ENCODE measurements at regions not wholly inside any gene's neighbourhood (a gene's known extent, or its start where the extent isn't known, plus 50 kb on each side); places are given as distances from the start of the nearest gene placed in this dataset.
A peak's percentile ranks its signal among the peaks of the same experiment; 100 is the strongest.

DNA sequence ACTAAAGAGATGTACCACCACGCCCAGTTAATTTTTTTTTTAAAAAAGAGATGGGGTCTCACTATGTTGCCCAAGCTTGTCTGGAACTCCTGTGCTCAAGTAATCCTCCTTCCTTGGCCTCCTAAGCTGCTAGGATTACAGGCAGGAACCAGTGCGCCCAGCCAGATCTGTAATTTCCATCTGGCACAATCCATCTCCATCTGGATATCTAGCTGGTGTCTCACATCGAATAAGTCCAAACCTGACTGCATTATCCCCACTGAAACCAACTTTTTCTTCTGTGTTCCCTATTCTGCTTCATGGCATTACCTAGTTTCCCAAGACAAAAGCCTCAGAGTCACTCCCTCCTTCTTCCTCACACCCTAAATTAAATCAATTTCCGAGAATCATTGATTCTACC is 125.8 kb upstream of the TEX13C start:
- Histone ChIP-seq H3K9me3 (ENCODE audit: control insufficient read depth in 2 of 2, low read length in 2 of 2) (no peaks in the 10 kb centered on the region), H3K4me3 (ENCODE audit: low read length in 2 of 2) (no peak overlapping the region), H3K36me3 (ENCODE audit: control insufficient read depth in 2 of 2, insufficient read depth in 2 of 2, low read length in 2 of 2) (no peaks in the 10 kb centered on the region), H3K9ac (ENCODE audit: low read depth in 1 of 2, low read length in 2 of 2) (no peak overlapping the region), H3K27ac (ENCODE audit: low read depth in 2 of 2, low read length in 2 of 2) (no peak overlapping the region), H3K27me3 (ENCODE audit: control insufficient read depth in 2 of 2, insufficient read depth in 2 of 2, low read length in 2 of 2) (no peaks in the 10 kb centered on the region), H3K4me1 (ENCODE audit: control insufficient read depth in 2 of 2, insufficient read depth in 2 of 2, low read length in 2 of 2) (no peaks in the 10 kb centered on the region)

DNA sequence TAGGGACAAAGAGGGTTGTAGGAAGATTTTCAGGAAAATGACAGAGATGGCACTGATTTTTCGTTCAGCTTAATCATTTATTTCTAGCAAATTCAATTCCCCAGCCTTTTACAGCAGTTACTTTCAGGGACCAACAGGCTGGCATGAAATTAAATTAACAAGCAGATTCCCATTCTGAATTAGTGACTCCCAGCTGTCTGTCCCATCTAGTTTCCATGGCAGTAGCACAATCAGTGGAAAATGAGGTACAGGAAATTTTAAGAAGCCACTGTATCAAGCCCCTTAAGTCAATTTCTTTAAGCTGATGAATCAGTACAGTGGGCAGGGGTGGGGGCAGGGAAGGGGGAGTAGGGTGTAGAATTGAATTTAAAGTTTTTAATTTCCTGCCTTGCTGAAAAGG is 121.1 kb upstream of the TEX13C start:
- no peak overlapping the region for H3K9ac ChIP-seq (ENCODE audit: low read depth in 1 of 2, low read length in 2 of 2)
- H3K27me3 ChIP-seq (ENCODE audit: control insufficient read depth in 2 of 2, insufficient read depth in 2 of 2, low read length in 2 of 2), result no peaks in the 10 kb centered on the region
- H3K4me3 ChIP-seq (ENCODE audit: low read length in 2 of 2), result no peak overlapping the region

DNA sequence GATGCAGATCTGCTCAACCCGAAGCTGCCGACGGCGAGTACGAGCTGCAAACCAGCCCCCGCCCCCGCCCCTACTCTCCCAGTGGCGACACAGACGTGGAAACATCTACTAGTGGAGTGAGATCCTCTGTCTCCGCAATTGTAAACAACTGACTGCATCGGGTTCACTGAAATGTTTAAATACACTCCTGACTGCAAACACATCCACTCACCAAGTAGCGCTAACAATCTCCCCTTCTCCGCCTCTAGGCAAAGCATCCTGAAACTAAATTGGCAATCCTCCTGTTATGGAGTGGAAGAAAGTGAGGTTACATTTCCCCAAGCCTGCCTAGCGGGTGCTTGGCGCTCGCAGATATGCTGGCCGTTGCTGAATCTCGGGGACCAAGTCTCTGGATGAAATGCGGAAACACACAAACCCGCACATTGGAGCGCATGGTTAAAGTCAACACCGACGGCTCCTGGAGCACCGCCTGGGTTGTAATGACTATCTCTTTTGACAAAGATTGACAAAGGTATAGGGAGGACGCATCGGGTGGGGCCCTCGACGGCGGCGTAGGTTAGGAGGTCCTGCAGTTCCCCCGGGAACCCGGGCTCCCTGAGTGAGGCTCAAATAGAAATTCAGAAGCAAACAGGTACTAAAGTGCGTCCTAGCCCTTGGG is 117.0 kb upstream of the TEX13C start:
- no peaks in the 10 kb centered on the region for H3K36me3 ChIP-seq (ENCODE audit: control insufficient read depth in 2 of 2, insufficient read depth in 2 of 2, low read length in 2 of 2)
- peak overlapping the region in 1 of 2 donors; percentile 52 for H3K4me3 ChIP-seq (ENCODE audit: low read length in 2 of 2)
- no peak overlapping the region for H3K9ac ChIP-seq (ENCODE audit: low read depth in 1 of 2, low read length in 2 of 2)
- H3K27ac ChIP-seq (ENCODE audit: low read depth in 2 of 2, low read length in 2 of 2), result no peak overlapping the region
- no peaks in the 10 kb centered on the region for H3K9me3 ChIP-seq (ENCODE audit: control insufficient read depth in 2 of 2, low read length in 2 of 2)
- no peaks in the 10 kb centered on the region for H3K4me1 ChIP-seq (ENCODE audit: control insufficient read depth in 2 of 2, insufficient read depth in 2 of 2, low read length in 2 of 2)
- H3K27me3 ChIP-seq (ENCODE audit: control insufficient read depth in 2 of 2, insufficient read depth in 2 of 2, low read length in 2 of 2), result no peaks in the 10 kb centered on the region

More for the DNA sequence above, 121.1 kb upstream of the TEX13C start:
- H3K9me3 ChIP-seq (ENCODE audit: control insufficient read depth in 2 of 2, low read length in 2 of 2), result no peaks in the 10 kb centered on the region
- no peak overlapping the region for H3K27ac ChIP-seq (ENCODE audit: low read depth in 2 of 2, low read length in 2 of 2)
- H3K36me3 ChIP-seq (ENCODE audit: control insufficient read depth in 2 of 2, insufficient read depth in 2 of 2, low read length in 2 of 2), result no peaks in the 10 kb centered on the region
- no peaks in the 10 kb centered on the region for H3K4me1 ChIP-seq (ENCODE audit: control insufficient read depth in 2 of 2, insufficient read depth in 2 of 2, low read length in 2 of 2)

DNA sequence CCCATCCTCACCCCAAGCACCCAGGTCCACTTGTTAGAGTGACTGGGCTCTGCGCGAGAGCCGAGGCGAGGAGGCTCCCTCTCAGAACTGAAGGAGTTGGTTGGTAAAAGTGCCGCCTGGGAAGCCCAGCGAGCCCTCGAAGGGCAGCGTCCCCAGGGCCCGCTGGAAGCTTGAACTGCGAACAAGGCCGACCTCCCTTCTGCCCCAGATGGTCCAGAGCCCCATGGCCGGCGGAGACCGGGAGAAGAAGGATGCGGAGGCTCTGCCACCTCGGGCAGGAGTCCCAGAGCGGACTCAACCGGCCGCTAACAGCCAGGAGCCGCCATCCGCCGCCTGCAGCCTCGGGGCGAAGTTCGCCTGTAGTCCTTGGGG is 116.3 kb upstream of the TEX13C start:
- no peaks in the 10 kb centered on the region for H3K27me3 ChIP-seq (ENCODE audit: control insufficient read depth in 2 of 2, insufficient read depth in 2 of 2, low read length in 2 of 2)
- no peaks in the 10 kb centered on the region for H3K9me3 ChIP-seq (ENCODE audit: control insufficient read depth in 2 of 2, low read length in 2 of 2)
- no peaks in the 10 kb centered on the region for H3K36me3 ChIP-seq (ENCODE audit: control insufficient read depth in 2 of 2, insufficient read depth in 2 of 2, low read length in 2 of 2)
- H3K4me1 ChIP-seq (ENCODE audit: control insufficient read depth in 2 of 2, insufficient read depth in 2 of 2, low read length in 2 of 2), result no peaks in the 10 kb centered on the region
- H3K4me3 ChIP-seq (ENCODE audit: low read length in 2 of 2), result peak overlapping the region in 1 of 2 donors; percentile 7
- H3K27ac ChIP-seq (ENCODE audit: low read depth in 2 of 2, low read length in 2 of 2), result no peak overlapping the region
- no peak overlapping the region for H3K9ac ChIP-seq (ENCODE audit: low read depth in 1 of 2, low read length in 2 of 2)

DNA sequence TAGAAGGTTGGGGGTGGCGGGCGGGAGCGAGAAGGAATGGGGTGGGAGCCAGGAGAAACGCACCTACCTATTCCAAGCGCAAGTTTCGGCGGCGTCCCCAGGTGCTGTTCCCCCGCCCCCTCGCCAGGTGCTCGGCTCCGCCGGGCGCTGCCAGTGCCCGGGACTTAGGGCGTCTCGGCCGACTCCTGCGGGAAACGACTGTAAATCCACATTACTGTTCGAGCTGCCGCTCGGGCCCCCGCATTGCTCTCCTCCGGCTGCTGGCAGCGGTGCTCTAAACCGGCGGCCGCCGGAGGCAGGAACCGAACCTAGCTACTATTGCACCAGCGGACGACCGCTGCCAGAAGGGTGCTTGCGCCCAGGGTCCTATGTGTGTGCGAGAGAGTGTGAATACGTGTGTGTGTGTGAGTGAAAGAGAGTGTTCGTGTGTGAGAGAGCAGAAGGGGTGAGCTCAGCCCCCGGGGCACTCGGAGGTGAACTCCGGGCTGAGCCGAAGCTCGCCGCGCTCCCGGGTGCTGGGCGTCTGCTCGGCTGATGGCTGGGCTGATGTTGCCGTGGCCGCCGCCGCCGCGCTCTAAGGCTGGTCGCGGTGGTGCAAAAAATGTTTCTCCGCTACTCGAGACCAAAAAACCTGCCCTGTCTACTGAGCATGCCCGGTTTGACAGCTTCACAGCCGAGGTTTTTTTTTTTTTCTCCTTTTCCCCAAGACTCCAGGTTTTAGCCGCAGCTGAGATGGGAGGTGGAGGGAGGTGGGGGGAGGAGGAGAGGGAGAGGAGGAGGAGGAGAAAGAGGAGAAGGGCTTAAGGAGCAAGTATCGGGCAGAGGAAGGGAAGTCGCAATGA is 115.7 kb upstream of the TEX13C start:
- no peak overlapping the region for H3K9ac ChIP-seq (ENCODE audit: low read depth in 1 of 2, low read length in 2 of 2)
- peak overlapping the region in 1 of 2 donors; percentile 48 for H3K4me3 ChIP-seq (ENCODE audit: low read length in 2 of 2)
- H3K36me3 ChIP-seq (ENCODE audit: control insufficient read depth in 2 of 2, insufficient read depth in 2 of 2, low read length in 2 of 2), result no peaks in the 10 kb centered on the region
- H3K4me1 ChIP-seq (ENCODE audit: control insufficient read depth in 2 of 2, insufficient read depth in 2 of 2, low read length in 2 of 2), result no peaks in the 10 kb centered on the region
- no peaks in the 10 kb centered on the region for H3K9me3 ChIP-seq (ENCODE audit: control insufficient read depth in 2 of 2, low read length in 2 of 2)
- no peaks in the 10 kb centered on the region for H3K27me3 ChIP-seq (ENCODE audit: control insufficient read depth in 2 of 2, insufficient read depth in 2 of 2, low read length in 2 of 2)
- H3K27ac ChIP-seq (ENCODE audit: low read depth in 2 of 2, low read length in 2 of 2), result no peak overlapping the region

DNA sequence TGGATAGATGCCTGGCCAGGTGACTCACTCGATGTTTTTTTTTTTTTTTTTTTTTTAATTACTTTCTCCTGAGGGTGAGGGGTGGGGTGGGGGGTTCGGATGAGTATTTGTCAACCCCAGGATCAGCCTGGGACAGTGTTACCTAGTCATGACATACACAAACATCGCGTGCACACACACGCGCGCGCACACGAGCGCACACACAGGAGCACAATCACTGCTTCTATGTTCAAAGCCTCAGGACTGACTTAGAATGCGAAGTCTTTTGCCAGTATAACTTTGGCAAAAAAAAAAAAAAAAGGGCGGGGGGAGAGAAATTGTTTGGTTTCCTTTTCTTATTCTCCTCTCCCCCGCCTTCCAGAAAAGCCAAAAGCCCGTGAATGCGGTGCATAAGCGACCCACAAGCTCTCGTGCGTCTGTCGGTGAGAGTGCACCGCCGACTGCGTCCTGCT is 115.0 kb upstream of the TEX13C start:
- Histone ChIP-seq H3K4me1 (ENCODE audit: control insufficient read depth in 2 of 2, insufficient read depth in 2 of 2, low read length in 2 of 2) (no peaks in the 10 kb centered on the region), H3K9ac (ENCODE audit: low read depth in 1 of 2, low read length in 2 of 2) (no peak overlapping the region), H3K36me3 (ENCODE audit: control insufficient read depth in 2 of 2, insufficient read depth in 2 of 2, low read length in 2 of 2) (no peaks in the 10 kb centered on the region), H3K4me3 (ENCODE audit: low read length in 2 of 2) (peak overlapping the region in 1 of 2 donors; percentile 32), H3K9me3 (ENCODE audit: control insufficient read depth in 2 of 2, low read length in 2 of 2) (no peaks in the 10 kb centered on the region), H3K27me3 (ENCODE audit: control insufficient read depth in 2 of 2, insufficient read depth in 2 of 2, low read length in 2 of 2) (no peaks in the 10 kb centered on the region), H3K27ac (ENCODE audit: low read depth in 2 of 2, low read length in 2 of 2) (no peak overlapping the region)

DNA sequence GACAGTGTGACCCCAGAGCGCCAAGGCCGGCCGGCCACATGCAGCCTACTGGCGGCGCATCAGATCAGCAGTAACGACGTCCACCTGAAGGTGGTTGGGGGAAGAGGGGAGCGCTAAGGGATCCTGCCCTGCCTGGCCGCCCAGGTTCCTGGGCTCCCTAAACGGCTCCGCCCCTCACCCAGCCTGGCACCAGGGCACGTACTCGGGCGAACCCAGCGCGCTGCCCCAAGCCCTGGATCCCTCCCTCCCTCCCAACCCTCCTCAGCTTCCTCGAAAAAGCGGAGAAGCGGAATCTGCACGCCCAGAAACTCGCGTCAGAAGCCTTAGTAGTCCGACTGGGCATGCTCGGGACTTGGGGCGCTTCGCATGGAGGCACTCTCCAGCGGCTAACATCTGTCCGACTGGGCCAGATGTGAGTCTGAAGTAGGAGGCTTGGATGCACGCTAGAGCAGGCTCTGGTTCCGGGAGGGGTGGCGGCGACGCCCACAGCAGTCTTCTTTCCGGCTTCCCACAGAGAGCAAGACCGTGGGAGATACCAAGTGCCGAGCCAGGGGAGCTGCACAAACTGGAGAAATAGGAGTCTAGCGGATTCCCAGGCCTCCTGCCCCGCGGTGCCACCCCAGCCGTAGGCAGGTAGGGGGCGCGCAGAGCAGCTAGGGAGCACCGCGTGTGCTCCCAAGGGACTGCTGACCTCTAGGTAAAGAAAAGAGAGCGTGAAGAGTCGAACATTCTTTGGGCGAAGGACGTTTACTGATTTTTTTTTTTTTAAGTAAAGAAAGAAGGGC is 114.3 kb upstream of the TEX13C start:
- H3K9me3 ChIP-seq (ENCODE audit: control insufficient read depth in 2 of 2, low read length in 2 of 2), result no peaks in the 10 kb centered on the region
- no peak overlapping the region for H3K9ac ChIP-seq (ENCODE audit: low read depth in 1 of 2, low read length in 2 of 2)
- H3K4me3 ChIP-seq (ENCODE audit: low read length in 2 of 2), result peak overlapping the region in 1 of 2 donors; percentile 53
- H3K36me3 ChIP-seq (ENCODE audit: control insufficient read depth in 2 of 2, insufficient read depth in 2 of 2, low read length in 2 of 2), result no peaks in the 10 kb centered on the region
- H3K27me3 ChIP-seq (ENCODE audit: control insufficient read depth in 2 of 2, insufficient read depth in 2 of 2, low read length in 2 of 2), result no peaks in the 10 kb centered on the region
- no peaks in the 10 kb centered on the region for H3K4me1 ChIP-seq (ENCODE audit: control insufficient read depth in 2 of 2, insufficient read depth in 2 of 2, low read length in 2 of 2)
- H3K27ac ChIP-seq (ENCODE audit: low read depth in 2 of 2, low read length in 2 of 2), result no peak overlapping the region

DNA sequence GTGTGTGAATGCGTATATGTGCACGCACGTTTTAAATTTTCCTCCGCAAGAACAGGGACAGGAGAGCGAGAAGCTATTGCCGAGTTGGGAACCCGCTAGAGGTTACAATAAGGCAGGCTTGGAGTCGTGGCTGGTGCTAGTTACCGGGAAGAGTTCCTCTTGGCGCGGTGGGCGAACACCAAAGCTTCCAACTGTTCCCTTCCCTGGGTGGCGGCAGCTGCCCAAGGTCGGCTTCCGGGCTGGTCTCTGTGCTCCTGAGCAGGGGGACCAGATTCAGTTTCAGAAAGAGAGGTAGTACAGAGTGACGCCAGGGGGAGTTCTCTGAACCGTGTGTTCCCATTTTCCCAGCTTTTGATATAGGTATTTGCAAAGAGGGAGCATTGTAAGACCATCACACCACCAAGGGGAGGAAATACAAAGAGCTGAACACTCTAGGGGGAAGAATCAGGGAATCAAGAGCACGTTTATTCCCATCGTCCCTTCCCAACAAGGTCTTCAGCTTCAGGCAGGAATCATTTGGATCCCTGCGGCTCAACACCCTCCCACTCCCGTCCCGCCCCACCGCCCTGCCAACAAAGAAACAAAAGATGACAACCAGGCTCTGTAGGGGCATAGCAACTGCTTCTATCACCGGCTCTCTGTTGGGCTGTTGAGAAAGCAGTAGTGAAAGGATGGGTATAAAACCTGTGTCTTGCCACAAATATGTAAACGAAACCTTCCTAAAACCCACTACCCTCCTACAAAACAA is 113.6 kb upstream of the TEX13C start:
- Histone ChIP-seq H3K27me3 (ENCODE audit: control insufficient read depth in 2 of 2, insufficient read depth in 2 of 2, low read length in 2 of 2) (no peaks in the 10 kb centered on the region), H3K4me3 (ENCODE audit: low read length in 2 of 2) (peak overlapping the region in 1 of 2 donors; percentile 53)

DNA sequence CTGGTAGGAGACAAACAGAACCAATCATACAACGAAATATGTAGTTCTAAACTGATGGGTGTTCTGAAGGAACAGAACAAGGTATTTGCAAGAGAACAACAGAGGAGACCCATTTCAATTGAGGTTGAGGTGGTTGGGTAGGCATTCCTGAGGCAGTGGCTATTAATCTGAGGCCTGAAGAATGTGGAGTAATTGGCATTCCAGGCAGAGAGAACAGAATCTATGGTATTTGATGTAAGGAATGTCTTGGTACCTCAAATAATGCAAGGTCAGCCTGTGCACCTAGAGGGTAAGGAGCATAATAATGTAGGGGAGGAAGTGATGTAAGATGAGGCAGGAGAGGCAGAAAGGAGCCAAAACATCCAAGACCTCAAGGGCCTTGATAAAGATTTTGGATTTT is 109.5 kb upstream of the TEX13C start:
- H3K9ac ChIP-seq (ENCODE audit: low read depth in 1 of 2, low read length in 2 of 2), result no peak overlapping the region
- no peaks in the 10 kb centered on the region for H3K27me3 ChIP-seq (ENCODE audit: control insufficient read depth in 2 of 2, insufficient read depth in 2 of 2, low read length in 2 of 2)
- H3K36me3 ChIP-seq (ENCODE audit: control insufficient read depth in 2 of 2, insufficient read depth in 2 of 2, low read length in 2 of 2), result no peaks in the 10 kb centered on the region
- H3K9me3 ChIP-seq (ENCODE audit: control insufficient read depth in 2 of 2, low read length in 2 of 2), result no peaks in the 10 kb centered on the region
- H3K4me3 ChIP-seq (ENCODE audit: low read length in 2 of 2), result no peak overlapping the region
- no peaks in the 10 kb centered on the region for H3K4me1 ChIP-seq (ENCODE audit: control insufficient read depth in 2 of 2, insufficient read depth in 2 of 2, low read length in 2 of 2)
- no peak overlapping the region for H3K27ac ChIP-seq (ENCODE audit: low read depth in 2 of 2, low read length in 2 of 2)

More for the DNA sequence above, 113.6 kb upstream of the TEX13C start:
- Histone ChIP-seq H3K4me1 (ENCODE audit: control insufficient read depth in 2 of 2, insufficient read depth in 2 of 2, low read length in 2 of 2) (no peaks in the 10 kb centered on the region), H3K36me3 (ENCODE audit: control insufficient read depth in 2 of 2, insufficient read depth in 2 of 2, low read length in 2 of 2) (no peaks in the 10 kb centered on the region), H3K9me3 (ENCODE audit: control insufficient read depth in 2 of 2, low read length in 2 of 2) (no peaks in the 10 kb centered on the region), H3K9ac (ENCODE audit: low read depth in 1 of 2, low read length in 2 of 2) (peak overlapping the region in 1 of 2 donors; percentile 5), H3K27ac (ENCODE audit: low read depth in 2 of 2, low read length in 2 of 2) (no peak overlapping the region)
